Mesendoderm (in vitro differentiated cells): ENCODE measurements at regions not wholly inside any gene's neighbourhood (a gene's known extent, or its start where the extent isn't known, plus 50 kb on each side); places are given as distances from the start of the nearest gene placed in this dataset.
"Not testable (repeated sequence)": the region's sequence is repeated elsewhere in the genome, so short reads cannot be mapped to it uniquely, and the experiment has no call there.

ENCODE experiments used
- DNase-seq: peaks from one replicate; pipeline ENCODE4 v3.0.0; 2013
- H2AK5ac ChIP-seq: 2 replicates; pipeline ENCODE4 v1.6.1; 2013; ENCODE audit warnings: low read length, inconsistent platforms
- H2BK120ac ChIP-seq: 2 replicates; pipeline ENCODE4 v1.6.1; 2013; ENCODE audit warnings: low read depth, mild to moderate bottlenecking, low read length, moderate library complexity, mixed read lengths
- H2BK15ac ChIP-seq: replicated peaks from 2 replicates; pipeline ENCODE4 v1.6.1; 2013; ENCODE audit warnings: low read depth, mild to moderate bottlenecking, moderate library complexity
- H2BK5ac ChIP-seq: 2 replicates; pipeline ENCODE4 v1.6.1; 2013; ENCODE audit warnings: low read length, inconsistent platforms
- H3K18ac ChIP-seq: 2 replicates; pipeline ENCODE4 v1.6.1; 2013; ENCODE audit warnings: mild to moderate bottlenecking, low read length, mixed read lengths
- H3K23ac ChIP-seq: one replicate; pipeline ENCODE4 v1.6.1; 2013; ENCODE audit warnings: low read length
- H3K27ac ChIP-seq: 2 replicates; pipeline ENCODE4 v1.5.1; 2013; ENCODE audit warnings: low read depth, mild to moderate bottlenecking, inconsistent platforms, low read length, moderate library complexity
- H3K27me3 ChIP-seq: 2 replicates; pipeline ENCODE4 v1.6.1; 2013; ENCODE audit warnings: low read length, control low read depth, mild to moderate bottlenecking, inconsistent platforms; ENCODE audit not compliant: insufficient read depth, poor library complexity
- H3K36me3 ChIP-seq: 2 replicates; pipeline ENCODE4 v1.6.1; 2013; ENCODE audit warnings: low read length, inconsistent platforms; ENCODE audit not compliant: control insufficient read depth, insufficient read depth
- H3K4ac ChIP-seq: one replicate; pipeline ENCODE4 v1.6.1; 2013; ENCODE audit warnings: low read depth, mild to moderate bottlenecking, low read length, moderate library complexity
- H3K4me1 ChIP-seq: 2 replicates; pipeline ENCODE4 v1.6.1; 2013; ENCODE audit warnings: low read depth, low read length, inconsistent platforms; ENCODE audit not compliant: control insufficient read depth
- H3K4me2 ChIP-seq: 2 replicates; pipeline ENCODE4 v1.6.1; 2013; ENCODE audit warnings: low read length
- H3K4me3 ChIP-seq: 2 replicates; pipeline ENCODE4 v1.5.1; 2013; ENCODE audit warnings: mild to moderate bottlenecking, low read length
- H3K56ac ChIP-seq: one replicate; pipeline ENCODE4 v1.6.1; 2013; ENCODE audit warnings: low read length
- H3K79me1 ChIP-seq: 2 replicates; pipeline ENCODE4 v1.6.1; 2013; ENCODE audit warnings: low read length, inconsistent platforms
- H3K79me2 ChIP-seq: 2 replicates; pipeline ENCODE4 v1.6.1; 2013; ENCODE audit warnings: mild to moderate bottlenecking, low read length; ENCODE audit not compliant: control insufficient read depth, insufficient read depth
- H3K9ac ChIP-seq: 2 replicates; pipeline ENCODE4 v1.6.1; 2013; ENCODE audit warnings: low read length, inconsistent platforms
- H4K5ac ChIP-seq: one replicate; pipeline ENCODE4 v1.6.1; 2013; ENCODE audit warnings: low read length
- H4K8ac ChIP-seq: one replicate; pipeline ENCODE4 v1.6.1; 2013; ENCODE audit warnings: low read depth, mild to moderate bottlenecking, control low read depth, low read length, moderate library complexity
- WGBS: extraction: QIAGEN DNeasy Blood & Tissue Kit; methylation state at CpG from one replicate; pipeline ENCODE4 v1.1.7; 2013; ENCODE audit warnings: low lambda C conversion rate, missing lambda C conversion rate; ENCODE audit not compliant: insufficient coverage; ENCODE audit errors: extremely low coverage; 5-methylcytosine and 5-hydroxymethylcytosine counted together

DNA sequence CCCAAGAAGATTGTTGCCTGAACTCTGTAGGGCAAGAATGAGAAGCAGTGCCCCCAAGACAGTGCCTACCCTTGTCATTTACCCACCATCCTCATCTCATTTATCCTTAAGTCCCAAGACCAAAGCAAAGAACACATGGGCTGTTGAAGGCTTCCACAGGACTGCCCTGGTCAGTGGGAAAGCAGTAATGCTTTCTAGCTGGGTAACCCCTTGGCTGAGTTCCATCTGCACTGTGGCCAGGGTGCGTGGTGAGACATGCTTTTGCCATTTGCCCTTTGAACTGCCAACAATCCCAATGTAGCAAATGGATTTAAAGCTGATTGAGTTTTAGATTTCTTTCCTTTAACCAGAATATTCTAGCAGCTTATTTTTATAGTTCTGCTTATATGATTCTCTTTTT lies 103.5 kb upstream of the IKBKE start:
- H3K36me3 ChIP-seq, H2BK5ac ChIP-seq, H4K8ac ChIP-seq, H3K9ac ChIP-seq, H2BK15ac ChIP-seq, H3K23ac ChIP-seq, H3K27ac ChIP-seq, H4K5ac ChIP-seq, H3K4me2 ChIP-seq, H3K4ac ChIP-seq, H2BK120ac ChIP-seq, H3K4me3 ChIP-seq, H3K79me2 ChIP-seq, H3K56ac ChIP-seq, H3K18ac ChIP-seq, H3K27me3 ChIP-seq, DNase-seq, H2AK5ac ChIP-seq, H3K79me1 ChIP-seq, H3K4me1 ChIP-seq: not testable (repeated sequence)
- no CpG with 5 or more reads among the region's 1 CpG for WGBS

DNA sequence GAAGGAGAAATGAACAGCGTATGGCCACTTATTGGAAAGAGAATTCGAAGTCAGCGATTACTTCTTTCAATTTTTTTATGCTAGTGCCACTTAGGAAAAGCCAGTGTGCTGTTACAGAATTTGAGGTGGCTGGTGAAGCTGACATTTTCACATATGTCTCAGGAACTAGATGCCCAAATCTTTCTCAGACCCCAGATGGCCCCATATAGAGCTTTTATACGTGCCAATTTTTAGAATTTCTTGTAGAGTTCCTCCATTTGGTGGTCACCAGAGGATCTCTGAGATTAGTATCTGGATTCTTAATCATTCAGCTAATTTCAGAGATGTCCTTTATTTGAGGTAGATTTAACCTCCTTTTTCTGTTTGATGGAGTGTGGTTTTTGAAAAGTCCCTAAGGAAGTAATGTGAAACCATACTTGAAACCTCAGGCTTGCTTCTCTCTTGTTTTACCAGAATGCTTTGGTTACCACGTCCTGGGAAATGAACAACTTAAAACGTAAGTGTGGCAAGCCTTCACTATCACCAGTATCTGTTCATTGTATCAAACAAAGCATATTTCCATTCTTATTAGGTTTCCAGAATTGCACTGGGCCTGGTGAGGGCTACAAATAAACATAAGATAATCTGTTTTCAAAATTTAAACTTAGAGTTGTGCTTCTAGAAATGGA lies 102.2 kb upstream of the IKBKE start:
- H4K5ac ChIP-seq, H3K18ac ChIP-seq, DNase-seq, H3K56ac ChIP-seq, H3K79me1 ChIP-seq, H3K79me2 ChIP-seq, H3K4me1 ChIP-seq, H2BK15ac ChIP-seq, H2BK120ac ChIP-seq, H3K9ac ChIP-seq, H3K4ac ChIP-seq, H3K36me3 ChIP-seq, H3K23ac ChIP-seq, H3K4me3 ChIP-seq, H3K4me2 ChIP-seq, H2AK5ac ChIP-seq, H3K27ac ChIP-seq, H2BK5ac ChIP-seq, H4K8ac ChIP-seq, H3K27me3 ChIP-seq: not testable (repeated sequence)
- WGBS: no CpG with 5 or more reads among the region's 6 CpGs

DNA sequence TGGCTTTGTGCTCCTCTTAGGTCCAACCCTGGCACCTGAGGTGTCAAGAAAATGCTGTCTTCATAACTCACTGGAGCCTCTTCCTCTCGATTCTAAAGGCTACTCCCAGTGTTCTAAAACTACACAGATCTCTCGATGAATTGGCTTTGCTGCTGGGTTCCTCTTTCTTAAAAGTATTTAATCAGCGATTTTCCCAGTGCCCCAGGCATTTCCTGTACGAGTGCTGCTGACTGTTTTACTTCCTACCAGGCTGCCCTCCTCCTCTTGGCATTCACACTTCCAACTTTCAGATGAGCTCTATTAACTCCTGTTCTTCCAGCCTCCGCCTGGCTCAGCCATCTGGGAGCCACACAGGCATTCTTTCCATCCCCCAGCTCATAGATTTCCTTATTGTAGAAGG lies 95.6 kb upstream of the IKBKE start:
- H4K8ac ChIP-seq, H3K79me1 ChIP-seq, H3K4ac ChIP-seq, H3K4me2 ChIP-seq, H3K4me3 ChIP-seq, H4K5ac ChIP-seq, H3K9ac ChIP-seq, H3K56ac ChIP-seq, H3K79me2 ChIP-seq, H2BK5ac ChIP-seq, H3K36me3 ChIP-seq, H3K4me1 ChIP-seq, H2BK120ac ChIP-seq, H3K23ac ChIP-seq, H3K27ac ChIP-seq, H2BK15ac ChIP-seq, H3K27me3 ChIP-seq, DNase-seq, H2AK5ac ChIP-seq, H3K18ac ChIP-seq: not testable (repeated sequence)
- no CpG with 5 or more reads among the region's 5 CpGs for WGBS

DNA sequence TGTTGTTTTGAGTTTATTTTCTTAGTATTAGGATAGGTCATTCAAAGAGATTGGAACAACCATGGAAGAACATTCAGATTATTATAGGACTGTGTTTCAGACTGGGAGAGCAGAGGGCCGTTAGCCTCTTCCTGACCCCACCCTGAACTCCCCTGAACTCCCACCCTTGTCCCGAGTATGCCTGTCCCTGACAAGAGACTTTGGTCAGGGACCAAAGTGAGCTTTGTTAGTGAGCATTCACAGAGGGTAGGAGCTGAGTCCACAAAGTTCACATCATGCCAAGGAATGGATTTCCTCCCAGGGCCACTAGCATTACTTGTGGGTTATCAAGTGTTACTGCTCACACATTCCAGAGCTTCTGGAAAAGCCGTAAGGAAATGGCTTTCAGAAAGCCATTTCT lies 94.7 kb upstream of the IKBKE start:
- H4K5ac ChIP-seq, H3K18ac ChIP-seq, H3K56ac ChIP-seq, H3K79me1 ChIP-seq, H2BK120ac ChIP-seq, H2BK15ac ChIP-seq, H4K8ac ChIP-seq, H3K27me3 ChIP-seq, H2AK5ac ChIP-seq, H3K4me3 ChIP-seq, H3K4me1 ChIP-seq, H3K4ac ChIP-seq, H3K79me2 ChIP-seq, H3K9ac ChIP-seq, H3K27ac ChIP-seq, H3K36me3 ChIP-seq, H3K4me2 ChIP-seq, H2BK5ac ChIP-seq, H3K23ac ChIP-seq: not testable (repeated sequence)
- WGBS: no CpG with 5 or more reads among the region's 3 CpGs
- DNase-seq: peak; percentile 8

DNA sequence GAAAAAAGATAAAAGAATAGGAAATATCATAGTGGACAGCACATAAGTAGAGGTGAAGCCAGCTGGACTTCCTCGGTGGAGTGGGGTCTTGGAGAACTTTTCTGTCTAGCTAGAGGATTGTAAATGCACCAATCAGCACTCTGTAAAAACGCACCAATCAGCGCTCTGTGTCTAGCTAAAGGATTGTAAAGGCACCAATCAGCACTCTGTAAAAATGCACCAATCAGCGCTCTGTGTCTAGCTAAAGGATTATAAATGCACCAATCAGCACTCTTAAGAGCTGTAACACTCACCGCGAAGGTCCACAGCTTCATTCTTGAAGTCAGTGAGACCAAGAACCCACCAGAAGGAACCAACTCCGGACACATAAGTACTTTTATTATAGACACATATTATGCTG lies 91.8 kb upstream of the IKBKE start:
- H2BK120ac ChIP-seq, H2BK5ac ChIP-seq, H3K4me2 ChIP-seq, H2AK5ac ChIP-seq, H3K27ac ChIP-seq, H3K4me3 ChIP-seq, DNase-seq, H3K23ac ChIP-seq, H4K8ac ChIP-seq, H3K4me1 ChIP-seq, H3K18ac ChIP-seq, H3K27me3 ChIP-seq, H2BK15ac ChIP-seq, H3K36me3 ChIP-seq, H3K9ac ChIP-seq, H3K79me1 ChIP-seq, H3K79me2 ChIP-seq, H3K4ac ChIP-seq, H4K5ac ChIP-seq, H3K56ac ChIP-seq: not testable (repeated sequence)
- no CpG with 5 or more reads among the region's 7 CpGs for WGBS

DNA sequence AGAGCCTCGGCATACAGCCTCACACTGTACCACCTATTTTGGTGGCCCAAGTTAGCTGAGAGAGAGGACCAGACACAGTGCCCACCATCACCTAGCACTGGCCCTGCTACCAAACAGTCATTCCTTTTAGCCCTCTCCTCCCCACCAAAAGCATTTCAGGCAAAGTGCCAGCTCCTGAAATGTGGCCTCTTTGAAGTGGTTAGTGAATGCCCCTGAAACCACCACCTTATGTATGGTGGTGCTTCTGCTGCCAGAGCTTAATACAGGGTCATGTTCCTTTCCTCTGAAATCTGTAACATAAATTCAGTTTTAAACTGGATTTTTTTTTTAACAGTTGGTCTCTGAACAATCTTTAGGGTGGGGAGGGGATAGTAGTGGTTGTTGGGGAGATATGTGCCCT lies 91.0 kb upstream of the IKBKE start:
- H3K4me3 ChIP-seq, H3K79me2 ChIP-seq: not testable (repeated sequence)

More for the DNA sequence above, 91.0 kb upstream of the IKBKE start:
- not testable (repeated sequence) for DNase-seq, H3K18ac ChIP-seq, H3K4me2 ChIP-seq, H4K5ac ChIP-seq, H3K27ac ChIP-seq, H3K27me3 ChIP-seq, H3K23ac ChIP-seq, H3K4me1 ChIP-seq, H2BK5ac ChIP-seq, H4K8ac ChIP-seq, H3K9ac ChIP-seq, H2BK15ac ChIP-seq, H2AK5ac ChIP-seq, H3K56ac ChIP-seq, H3K79me1 ChIP-seq, H3K36me3 ChIP-seq, H3K4ac ChIP-seq, H2BK120ac ChIP-seq
- WGBS: no CpG with 5 or more reads among the region's 1 CpG
